SK-N-DZ (cell line): ENCODE measurements at regions not wholly inside any gene's neighbourhood (a gene's known extent, or its start where the extent isn't known, plus 50 kb on each side); places are given as distances from the start of the nearest gene placed in this dataset.
"Not testable (repeated sequence)": the region's sequence is repeated elsewhere in the genome, so short reads cannot be mapped to it uniquely, and the experiment has no call there.

Source experiments
- DNase-seq: peaks from one replicate; pipeline ENCODE4 v3.0.0-alpha.2; 2015; ENCODE audit warnings: low spot score
- small RNA-seq, 2 experiments: library from RNA; depleted of rRNA; stranded (forward); fragments of <200 nt; gene quantifications; one replicate each; pipeline ENCODE3, GENCODE V24; 2014

- no peak for DNase-seq
Observed at GRCh38 chrX:9378980-9379696, 85.7 kb upstream of the TBL1X start.

GRCh38 chrX:9379697-9380551, 84.9 kb upstream of the TBL1X start:
- no peak for DNase-seq

GRCh38 chrX:9383655-9384054, 81.2 kb upstream of the TBL1X start:
- DNase-seq, result no peak

GRCh38 chrX:9388450-9388849, 76.4 kb upstream of the TBL1X start:
- no peak for DNase-seq

- DNase-seq, result no peak
Observed at GRCh38 chrX:9390121-9390520, 74.7 kb upstream of the TBL1X start.

- DNase-seq, result no peak
Observed at GRCh38 chrX:9390693-9391368, 74.0 kb upstream of the TBL1X start.

GRCh38 chrX:9392445-9392844, 72.4 kb upstream of the TBL1X start:
- no peak for DNase-seq

GRCh38 chrX:9393571-9393970, 71.3 kb upstream of the TBL1X start:
- DNase-seq, result no peak

GRCh38 chrX:9394212-9394611, 70.6 kb upstream of the TBL1X start:
- DNase-seq, result no peak

- DNase-seq, result no peak
Observed at GRCh38 chrX:9396930-9397329, 67.9 kb upstream of the TBL1X start.

- DNase-seq, result no peak
Observed at GRCh38 chrX:9401051-9401450, 63.8 kb upstream of the TBL1X start.

- DNase-seq, result no peak
Observed at GRCh38 chrX:9403374-9403773, 61.5 kb upstream of the TBL1X start.

- not testable (repeated sequence) for DNase-seq
Observed at GRCh38 chrX:9405635-9406034, 59.2 kb upstream of the TBL1X start.

- not testable (repeated sequence) for DNase-seq
Observed at GRCh38 chrX:9410889-9411288, 54.0 kb upstream of the TBL1X start.

- DNase-seq, result not testable (repeated sequence)
Observed at GRCh38 chrX:9411682-9412081, 53.2 kb upstream of the TBL1X start.

- DNase-seq, result no peak
Observed at GRCh38 chrX:9414416-9414815, 50.4 kb upstream of the TBL1X start.

Small RNAs in the stretch of these regions (small RNA-seq; reads per million reads assigned to genes)
- 0 reads per million in 2 experiments for gene AC119618.1
- 0.10 to 0.18 reads per million in 2 experiments for gene RNA5SP499
